Karpas-422 (cell line): ENCODE measurements at regions not wholly inside any gene's neighbourhood (a gene's known extent, or its start where the extent isn't known, plus 50 kb on each side); places are given as distances from the start of the nearest gene placed in this dataset.

ENCODE experiments used
- DNase-seq: peaks from one replicate; pipeline ENCODE4 v3.0.0-alpha.2; 2015
- H2AFZ ChIP-seq: fragments of 200-600 bp; sonication (generic); 2 replicates; pipeline ENCODE4 v1.6.1; 2014; ENCODE audit warnings: antibody characterized with exemption, low read length, mixed read lengths
- H3K27ac ChIP-seq: fragments of 200-600 bp; sonication (generic); 2 replicates; pipeline ENCODE4 v1.5.1; 2014; ENCODE audit warnings: mild to moderate bottlenecking, low read length, moderate library complexity
- H3K27me3 ChIP-seq: fragments of 200-600 bp; sonication (generic); 2 replicates; pipeline ENCODE4 v1.6.1; 2014; ENCODE audit warnings: low read length, mixed read lengths
- H3K36me3 ChIP-seq: fragments of 200-600 bp; sonication (generic); 2 replicates; pipeline ENCODE4 v1.6.1; 2014; ENCODE audit warnings: low read length, mixed read lengths; ENCODE audit not compliant: insufficient read depth
- H3K4me1 ChIP-seq: fragments of 200-600 bp; sonication (generic); 2 replicates; pipeline ENCODE4 v1.6.1; 2014; ENCODE audit warnings: mild to moderate bottlenecking, low read length, mixed read lengths
- H3K4me2 ChIP-seq: fragments of 200-600 bp; sonication (generic); 2 replicates; pipeline ENCODE4 v1.6.1; 2014; ENCODE audit warnings: low read length, low read depth, mild to moderate bottlenecking; ENCODE audit not compliant: poor library complexity, severe bottlenecking
- H3K4me3 ChIP-seq: fragments of 200-600 bp; sonication (generic); 2 replicates; pipeline ENCODE4 v1.5.1; 2014; ENCODE audit warnings: mild to moderate bottlenecking, antibody characterized with exemption, low read length, mixed read lengths
- H3K79me2 ChIP-seq: fragments of 200-600 bp; sonication (generic); 2 replicates; pipeline ENCODE4 v1.6.1; 2014; ENCODE audit warnings: mild to moderate bottlenecking, low read length, mixed read lengths
- H3K9ac ChIP-seq: fragments of 200-600 bp; sonication (generic); 2 replicates; pipeline ENCODE4 v1.6.0; 2014; ENCODE audit warnings: low read length
- H3K9me2 ChIP-seq: fragments of 200-600 bp; sonication (generic), shearing (Covaris generic); replicated peaks from 2 replicates; pipeline ENCODE4 v1.6.0; 2014; ENCODE audit warnings: mild to moderate bottlenecking, low read length, moderate library complexity; ENCODE audit not compliant: insufficient read depth
- H3K9me3 ChIP-seq: fragments of 300-700, 200-600 bp; sonication (generic); 2 replicates; pipeline ENCODE4 v1.6.1; 2014; ENCODE audit warnings: low read length, mixed read lengths
- H4K20me1 ChIP-seq: fragments of 200-600 bp; sonication (generic); 2 replicates; pipeline ENCODE4 v1.6.1; 2014; ENCODE audit warnings: mild to moderate bottlenecking, antibody characterized with exemption, low read length, low read depth; ENCODE audit not compliant: insufficient read depth

DNA sequence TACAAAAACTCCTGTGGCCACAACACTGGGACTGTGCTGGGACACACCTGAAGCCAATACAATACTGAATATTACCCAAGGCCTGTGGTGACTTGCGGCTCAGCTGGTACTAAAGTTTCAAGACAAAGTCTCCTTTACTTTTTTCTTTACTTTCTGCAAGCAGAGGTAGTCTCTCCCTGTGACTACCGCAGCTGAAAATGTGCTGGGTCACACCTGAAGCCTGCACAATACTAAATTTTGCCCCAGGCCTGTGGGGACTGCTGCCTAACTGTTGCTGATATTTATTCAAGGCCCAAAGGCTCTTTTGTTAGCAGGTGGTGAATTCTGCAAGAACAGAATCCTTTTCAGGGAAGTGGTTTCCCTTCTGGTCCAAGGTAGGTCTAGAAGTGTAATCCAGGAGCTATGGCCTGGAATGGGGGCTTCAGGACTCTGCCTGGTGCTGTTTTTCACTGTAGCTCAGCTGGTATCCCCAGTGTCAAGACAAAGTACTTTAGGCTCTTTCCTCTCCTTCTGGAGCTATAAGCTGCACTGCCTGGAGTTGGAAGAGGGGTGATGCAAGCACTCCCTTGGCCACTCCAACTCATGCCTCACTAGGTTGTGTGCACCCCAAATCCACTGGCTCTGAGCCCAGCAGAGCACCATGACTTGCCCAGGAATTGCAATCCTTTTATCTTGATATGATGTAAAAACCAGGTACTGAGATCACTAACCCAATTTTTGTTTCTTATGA is 489.4 kb downstream of the TECRL start:
- Histone ChIP-seq H3K4me1 (no peaks in the 10 kb centered on the region), H3K27ac (no peak overlapping the region), H3K9ac (no peak overlapping the region), H3K36me3 (no peaks in the 10 kb centered on the region), H3K9me2 (no peaks in the 10 kb centered on the region), H3K79me2 (no peaks in the 10 kb centered on the region), H3K9me3 (peaks cover 16% of the 10 kb centered on the region), H3K4me3 (no peak overlapping the region), H3K27me3 (no peaks in the 10 kb centered on the region), H2AFZ (no peak overlapping the region), H4K20me1 (no peaks in the 10 kb centered on the region), H3K4me2 (no peak overlapping the region)
- DNase-seq = no peak

DNA sequence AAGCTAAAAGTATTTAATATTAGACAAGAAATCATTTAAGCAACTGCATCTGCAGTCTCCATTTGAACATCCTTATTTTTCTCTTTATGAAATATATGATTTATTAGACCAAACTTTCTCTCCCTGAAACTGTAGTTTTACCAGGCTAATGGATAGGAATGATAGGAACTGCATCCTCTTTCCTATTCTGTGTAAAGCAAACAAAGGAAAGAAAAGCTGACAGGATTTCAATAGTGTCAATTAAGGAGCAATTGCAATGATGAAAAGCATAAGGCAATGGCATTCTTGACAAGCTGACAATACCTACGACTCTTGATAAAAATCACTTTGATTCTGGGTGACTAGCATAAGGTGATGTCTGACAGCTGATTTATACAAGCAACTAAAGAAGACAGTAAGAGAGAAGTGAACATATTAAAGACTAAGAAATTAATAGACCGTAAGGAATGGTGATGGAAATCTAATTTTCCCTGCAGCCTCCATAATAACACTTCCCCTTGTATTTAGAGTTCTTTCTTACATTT is 502.5 kb downstream of the TECRL start:
- H3K79me2 ChIP-seq = no peaks in the 10 kb centered on the region
- H3K9ac ChIP-seq = no peak overlapping the region
- H4K20me1 ChIP-seq = no peaks in the 10 kb centered on the region
- H3K4me3 ChIP-seq = no peak overlapping the region
- H3K36me3 ChIP-seq = no peaks in the 10 kb centered on the region
- H3K27me3 ChIP-seq = no peaks in the 10 kb centered on the region
- no peaks in the 10 kb centered on the region for H3K4me1 ChIP-seq
- H3K4me2 ChIP-seq = no peak overlapping the region
- no peaks in the 10 kb centered on the region for H3K9me2 ChIP-seq
- no peak overlapping the region for H3K27ac ChIP-seq
- H3K9me3 ChIP-seq = peaks cover 17% of the 10 kb centered on the region
- DNase-seq = no peak
- H2AFZ ChIP-seq = no peak overlapping the region

DNA sequence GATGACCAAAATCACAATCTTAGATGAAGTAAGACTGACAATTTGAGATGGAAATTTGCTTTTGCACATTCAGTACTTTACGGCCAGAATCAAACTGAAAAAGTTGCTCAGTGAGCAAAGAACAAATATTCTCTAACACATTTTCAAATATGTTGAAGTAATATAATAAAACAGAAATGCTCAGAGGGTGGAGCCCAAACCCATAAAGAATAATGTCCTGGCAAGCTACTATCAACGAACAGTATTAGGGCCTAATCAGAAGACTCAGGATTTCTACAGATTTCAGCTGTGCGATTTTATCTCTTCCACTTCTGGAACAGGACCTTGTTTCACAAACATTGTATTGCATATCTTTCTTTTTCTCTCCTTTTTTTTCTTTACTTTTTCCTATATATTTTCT is 505.0 kb downstream of the TECRL start:
- no peak overlapping the region for H3K4me2 ChIP-seq
- H3K4me1 ChIP-seq = no peaks in the 10 kb centered on the region
- no peak for DNase-seq
- H3K4me3 ChIP-seq = no peak overlapping the region
- no peak overlapping the region for H2AFZ ChIP-seq
- no peaks in the 10 kb centered on the region for H3K9me2 ChIP-seq
- no peaks in the 10 kb centered on the region for H4K20me1 ChIP-seq
- H3K79me2 ChIP-seq = no peaks in the 10 kb centered on the region
- H3K36me3 ChIP-seq = no peaks in the 10 kb centered on the region
- no peaks in the 10 kb centered on the region for H3K27me3 ChIP-seq
- no peak overlapping the region for H3K27ac ChIP-seq
- H3K9ac ChIP-seq = no peak overlapping the region
- peaks cover 20% of the 10 kb centered on the region for H3K9me3 ChIP-seq

DNA sequence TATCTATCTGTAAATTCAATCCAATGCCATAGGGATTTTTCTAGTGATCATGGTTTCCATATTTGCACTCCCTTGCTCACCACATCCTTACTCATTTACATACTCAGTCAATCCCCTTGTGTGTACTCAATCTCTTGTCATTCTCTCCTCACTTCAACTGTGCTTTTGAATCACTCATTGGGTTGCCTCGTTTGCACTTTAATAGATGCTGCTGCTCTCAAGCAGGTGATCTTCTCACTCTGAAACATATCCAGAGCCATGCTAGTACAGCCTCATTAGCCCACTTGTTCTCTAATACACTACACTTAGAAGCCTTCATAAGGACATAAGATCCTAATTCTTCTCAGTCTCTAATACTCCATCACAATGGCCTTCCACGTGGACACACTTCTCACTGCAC is 507.9 kb downstream of the TECRL start:
- no peaks in the 10 kb centered on the region for H3K79me2 ChIP-seq
- no peak overlapping the region for H3K27ac ChIP-seq
- H3K4me2 ChIP-seq = no peak overlapping the region
- H3K9me3 ChIP-seq = peaks cover 25% of the 10 kb centered on the region
- no peaks in the 10 kb centered on the region for H4K20me1 ChIP-seq
- no peak overlapping the region for H3K9ac ChIP-seq
- no peaks in the 10 kb centered on the region for H3K27me3 ChIP-seq
- no peaks in the 10 kb centered on the region for H3K9me2 ChIP-seq
- no peaks in the 10 kb centered on the region for H3K4me1 ChIP-seq
- no peak for DNase-seq
- H3K4me3 ChIP-seq = no peak overlapping the region
- H2AFZ ChIP-seq = no peak overlapping the region
- no peaks in the 10 kb centered on the region for H3K36me3 ChIP-seq

DNA sequence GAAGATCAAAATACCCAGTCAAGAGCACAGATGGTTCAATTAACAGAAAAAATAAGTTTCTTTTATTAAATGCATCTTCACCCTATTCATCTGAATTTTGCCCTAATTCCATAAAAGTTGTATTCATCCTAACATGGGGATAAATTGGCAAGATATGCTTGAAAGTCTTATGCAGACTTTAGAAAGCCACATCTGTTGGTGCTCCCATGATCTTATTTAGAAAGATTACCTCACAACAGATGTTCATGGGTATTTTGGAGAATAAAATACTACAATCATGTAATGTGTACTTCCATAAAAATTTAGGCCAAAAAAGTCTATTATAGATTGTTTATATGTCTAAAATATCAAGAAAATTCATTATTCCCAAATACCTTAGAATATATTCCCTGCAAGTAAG is 510.3 kb downstream of the TECRL start:
- DNase-seq = no peak
- Histone ChIP-seq H3K27ac (no peak overlapping the region), H2AFZ (no peak overlapping the region), H3K9ac (no peak overlapping the region), H3K27me3 (no peaks in the 10 kb centered on the region), H3K9me3 (peaks cover 22% of the 10 kb centered on the region), H3K9me2 (no peaks in the 10 kb centered on the region), H3K4me1 (no peaks in the 10 kb centered on the region), H3K4me2 (no peak overlapping the region), H4K20me1 (no peaks in the 10 kb centered on the region), H3K79me2 (no peaks in the 10 kb centered on the region), H3K4me3 (no peak overlapping the region), H3K36me3 (no peaks in the 10 kb centered on the region)

DNA sequence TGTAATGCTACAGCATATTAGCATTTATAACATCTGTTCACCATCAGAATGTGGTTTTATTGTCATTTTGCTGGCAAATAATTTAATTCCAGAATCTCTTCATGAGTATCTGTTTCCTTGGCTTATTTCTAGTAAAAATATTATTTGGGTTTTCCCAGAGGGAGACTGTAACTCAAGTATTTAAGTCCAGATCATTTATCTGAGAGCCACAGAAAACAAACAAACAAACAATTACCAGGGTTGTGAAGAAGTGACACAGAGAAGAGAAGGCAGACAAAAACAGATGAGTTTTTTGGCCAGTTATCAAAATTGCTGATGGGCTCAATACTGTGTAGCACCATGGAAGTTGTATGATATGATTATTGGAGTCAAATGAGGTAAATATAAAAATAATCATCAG is 515.1 kb downstream of the TECRL start:
- Histone ChIP-seq H3K79me2 (no peaks in the 10 kb centered on the region), H3K36me3 (no peaks in the 10 kb centered on the region), H3K9ac (no peak overlapping the region), H4K20me1 (no peaks in the 10 kb centered on the region), H3K9me2 (no peaks in the 10 kb centered on the region), H3K27ac (no peak overlapping the region), H2AFZ (no peak overlapping the region), H3K9me3 (peaks cover 23% of the 10 kb centered on the region), H3K4me3 (no peak overlapping the region), H3K4me1 (no peaks in the 10 kb centered on the region), H3K4me2 (no peak overlapping the region), H3K27me3 (no peaks in the 10 kb centered on the region)
- DNase-seq = no peak

DNA sequence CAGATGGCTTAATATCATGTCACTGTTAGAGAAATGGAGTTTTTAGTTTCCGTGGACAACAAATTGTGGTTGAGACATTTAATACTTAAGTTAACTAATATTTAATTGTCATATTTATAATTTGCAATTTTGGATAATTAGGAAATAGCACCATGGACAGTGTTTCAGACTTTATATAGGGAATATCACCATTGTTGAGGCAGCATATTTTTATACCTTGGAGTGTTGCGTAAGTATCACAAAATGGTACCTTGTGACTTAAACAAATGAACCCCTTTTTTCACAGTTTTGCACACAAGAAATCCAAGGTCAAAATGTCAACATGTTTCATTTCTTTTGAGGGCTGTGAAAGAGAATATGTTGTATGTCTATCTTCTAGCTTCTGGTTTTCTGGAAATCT is 539.9 kb downstream of the TECRL start:
- H3K36me3 ChIP-seq = no peaks in the 10 kb centered on the region
- H3K4me2 ChIP-seq = no peak overlapping the region
- no peaks in the 10 kb centered on the region for H3K9me2 ChIP-seq
- no peaks in the 10 kb centered on the region for H3K27me3 ChIP-seq
- H4K20me1 ChIP-seq = no peaks in the 10 kb centered on the region
- no peaks in the 10 kb centered on the region for H3K4me1 ChIP-seq
- no peak overlapping the region for H3K4me3 ChIP-seq
- H3K27ac ChIP-seq = no peak overlapping the region
- no peaks in the 10 kb centered on the region for H3K79me2 ChIP-seq
- H3K9ac ChIP-seq = no peak overlapping the region
- peaks cover 13% of the 10 kb centered on the region for H3K9me3 ChIP-seq
- no peak for DNase-seq
- no peak overlapping the region for H2AFZ ChIP-seq

DNA sequence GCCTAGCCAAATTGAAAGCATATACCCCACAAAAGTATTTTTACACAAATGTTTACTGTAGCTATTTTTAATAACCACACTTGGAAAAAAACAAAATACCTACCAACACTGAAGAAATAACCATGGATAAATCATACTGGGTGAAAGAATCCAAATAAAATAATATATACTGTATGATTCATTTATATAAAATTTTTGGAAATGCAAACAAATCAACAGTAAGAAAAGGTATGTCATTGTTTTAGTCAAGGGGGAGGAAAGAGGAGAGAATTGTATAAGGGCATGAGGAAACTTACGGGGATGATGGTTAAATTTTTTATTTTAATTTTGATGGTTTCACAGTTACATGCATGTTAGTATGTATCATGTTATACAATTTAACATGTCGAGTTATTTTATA is 557.8 kb downstream of the TECRL start:
- no peaks in the 10 kb centered on the region for H3K79me2 ChIP-seq
- no peak overlapping the region for H3K9ac ChIP-seq
- H3K36me3 ChIP-seq = no peaks in the 10 kb centered on the region
- no peak overlapping the region for H3K4me2 ChIP-seq
- no peaks in the 10 kb centered on the region for H3K9me2 ChIP-seq
- no peak overlapping the region for H3K4me3 ChIP-seq
- H3K27ac ChIP-seq = no peak overlapping the region
- no peaks in the 10 kb centered on the region for H3K27me3 ChIP-seq
- no peak for DNase-seq
- no peaks in the 10 kb centered on the region for H3K4me1 ChIP-seq
- no peaks in the 10 kb centered on the region for H4K20me1 ChIP-seq
- H3K9me3 ChIP-seq = peaks cover 1% of the 10 kb centered on the region
- no peak overlapping the region for H2AFZ ChIP-seq
